ENCODE measurements at regions not wholly inside any gene's neighbourhood (a gene's known extent, or its start where the extent isn't known, plus 50 kb on each side); places are given as distances from the start of the nearest gene placed in this dataset.

- Histone ChIP-seq H3K79me2 (no peaks in the 10 kb centered on the region), H3K4me3 (ENCODE audit: low read depth, low read length) (no peak overlapping the region), H3K36me3 (ENCODE audit: control insufficient read depth, insufficient read depth, low read length) (no peaks in the 10 kb centered on the region), H3K27ac (peak overlapping the region; percentile 63), H3K4me1 (peaks cover 42% of the 10 kb centered on the region), H3K4me2 (ENCODE audit: low read length) (no peak overlapping the region), H3K27me3 (ENCODE audit: control insufficient read depth, insufficient read depth, low read length) (no peaks in the 10 kb centered on the region), H3K9me3 (ENCODE audit: control insufficient read depth, low read length) (no peaks in the 10 kb centered on the region), H2AFZ (peak overlapping the region; percentile 80), H3K9ac (no peak overlapping the region)
- no peak for TF ChIP-seq CTCF (IDR thresholded peaks at IDR 0.05)
Observed at GRCh38 chr2:217609952-217610351, 392.8 kb downstream of the TNS1 start.

DNA sequence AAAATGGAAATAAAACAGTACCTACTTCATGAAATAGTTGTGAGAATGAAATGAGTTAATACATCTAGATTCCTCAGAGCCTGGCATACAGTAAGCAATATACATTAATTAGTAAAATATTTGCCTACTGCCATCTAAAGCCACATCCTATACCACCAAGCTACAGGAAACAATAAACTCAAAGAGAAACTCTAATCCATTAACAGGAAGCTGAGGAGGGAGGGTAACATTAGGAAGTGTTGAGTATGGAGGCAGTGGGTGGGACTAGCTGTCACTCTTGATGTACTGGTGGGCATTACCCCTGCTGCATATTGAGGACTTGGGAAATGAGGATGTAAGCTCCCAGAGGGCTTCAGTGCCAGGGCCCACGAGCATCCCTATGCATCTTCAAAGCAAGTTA, 396.5 kb downstream of the TNS1 start:
- no peak overlapping the region for H3K4me2 ChIP-seq (ENCODE audit: low read length)
- TF ChIP-seq CTCF (IDR thresholded peaks at IDR 0.05), result no peak
- H3K9ac ChIP-seq, result no peak overlapping the region

DNA sequence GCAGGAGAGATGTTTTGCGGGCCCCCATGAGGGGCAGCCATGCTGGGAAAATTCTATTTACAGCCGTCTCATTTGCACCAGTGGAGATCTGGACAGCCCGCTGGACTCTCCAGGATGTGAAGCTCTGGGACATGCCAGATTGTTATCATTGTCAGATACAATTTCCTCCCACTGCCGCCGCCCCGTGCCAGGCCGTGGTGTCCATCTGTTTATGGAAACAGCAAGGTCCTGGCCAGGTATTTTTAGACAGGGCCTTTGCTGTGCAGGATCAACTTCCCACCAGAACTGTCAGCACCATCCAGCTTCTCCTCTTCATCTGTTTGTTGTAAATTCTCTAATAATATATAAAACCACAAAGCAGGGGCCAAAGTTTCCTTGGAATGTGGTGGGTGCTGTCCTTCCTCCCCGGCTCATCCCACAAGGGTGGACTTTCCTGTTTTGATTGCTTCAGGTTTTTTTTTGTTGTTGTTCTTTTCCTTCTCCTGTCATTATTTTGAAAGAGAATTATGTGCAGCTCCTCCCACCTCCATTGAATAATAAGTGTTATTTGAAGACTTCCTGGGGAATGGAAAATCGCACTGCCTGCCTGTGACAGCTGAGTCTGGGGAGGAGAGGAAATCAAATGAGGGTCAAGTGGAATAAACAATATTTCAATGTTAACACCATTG, 398.1 kb downstream of the TNS1 start:
- Histone ChIP-seq H3K79me2 (peaks cover 11% of the 10 kb centered on the region), H3K4me2 (ENCODE audit: low read length) (peak overlapping the region; percentile 12), H2AFZ (peak overlapping the region; percentile 3), H3K27me3 (ENCODE audit: control insufficient read depth, insufficient read depth, low read length) (no peaks in the 10 kb centered on the region), H3K4me1 (peaks cover 51% of the 10 kb centered on the region), H3K9me3 (ENCODE audit: control insufficient read depth, low read length) (no peaks in the 10 kb centered on the region), H3K4me3 (ENCODE audit: low read depth, low read length) (no peak overlapping the region), H3K36me3 (ENCODE audit: control insufficient read depth, insufficient read depth, low read length) (no peaks in the 10 kb centered on the region), H3K27ac (peak overlapping the region; percentile 84), H3K9ac (no peak overlapping the region)
- TF ChIP-seq CTCF (IDR thresholded peaks at IDR 0.05), result no peak

More for the DNA sequence above, 396.5 kb downstream of the TNS1 start:
- Histone ChIP-seq H3K27ac (peak overlapping the region; percentile 84), H3K4me3 (ENCODE audit: low read depth, low read length) (no peak overlapping the region), H3K4me1 (peaks cover 63% of the 10 kb centered on the region), H2AFZ (no peak overlapping the region), H3K27me3 (ENCODE audit: control insufficient read depth, insufficient read depth, low read length) (no peaks in the 10 kb centered on the region), H3K79me2 (peaks cover 11% of the 10 kb centered on the region), H3K36me3 (ENCODE audit: control insufficient read depth, insufficient read depth, low read length) (no peaks in the 10 kb centered on the region), H3K9me3 (ENCODE audit: control insufficient read depth, low read length) (no peaks in the 10 kb centered on the region)

GRCh38 chr2:217601601-217602000, 401.2 kb downstream of the TNS1 start:
- Histone ChIP-seq H3K79me2 (peaks cover 14% of the 10 kb centered on the region), H3K27me3 (ENCODE audit: control insufficient read depth, insufficient read depth, low read length) (no peaks in the 10 kb centered on the region), H2AFZ (no peak overlapping the region), H3K4me3 (ENCODE audit: low read depth, low read length) (no peak overlapping the region), H3K4me2 (ENCODE audit: low read length) (no peak overlapping the region), H3K36me3 (ENCODE audit: control insufficient read depth, insufficient read depth, low read length) (no peaks in the 10 kb centered on the region), H3K9me3 (ENCODE audit: control insufficient read depth, low read length) (no peaks in the 10 kb centered on the region), H3K9ac (no peak overlapping the region), H3K27ac (no peak overlapping the region), H3K4me1 (peaks cover 38% of the 10 kb centered on the region)
- no peak for TF ChIP-seq CTCF (IDR thresholded peaks at IDR 0.05)

DNA sequence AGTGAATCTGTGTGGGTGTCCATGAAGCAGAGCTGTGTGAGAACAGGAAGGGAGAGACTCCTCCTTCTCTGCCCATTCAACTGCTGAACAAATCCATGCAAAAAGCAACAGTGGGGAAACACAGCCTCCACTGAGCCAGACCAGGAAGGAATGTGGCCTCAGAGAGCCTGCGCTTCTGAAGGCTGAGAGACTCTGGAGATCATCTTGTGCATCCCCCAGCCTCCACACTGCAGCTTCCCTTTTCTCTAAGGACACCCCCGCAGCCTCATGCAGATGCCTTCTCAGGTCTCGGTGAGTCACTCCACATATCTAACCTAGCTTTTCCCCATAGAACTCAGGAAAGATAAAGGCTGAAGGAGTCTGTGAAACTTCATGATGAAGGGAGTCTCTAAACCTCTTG, 402.9 kb downstream of the TNS1 start:
- Histone ChIP-seq H3K4me3 (ENCODE audit: low read depth, low read length) (no peak overlapping the region), H3K27me3 (ENCODE audit: control insufficient read depth, insufficient read depth, low read length) (no peaks in the 10 kb centered on the region), H3K4me2 (ENCODE audit: low read length) (no peak overlapping the region), H3K9me3 (ENCODE audit: control insufficient read depth, low read length) (no peaks in the 10 kb centered on the region), H3K4me1 (peaks cover 30% of the 10 kb centered on the region), H3K9ac (no peak overlapping the region), H3K79me2 (peaks cover 14% of the 10 kb centered on the region), H3K27ac (no peak overlapping the region), H3K36me3 (ENCODE audit: control insufficient read depth, insufficient read depth, low read length) (no peaks in the 10 kb centered on the region), H2AFZ (no peak overlapping the region)
- no peak for TF ChIP-seq CTCF (IDR thresholded peaks at IDR 0.05)
